ENCODE measurements at regions not wholly inside any gene's neighbourhood (a gene's known extent, or its start where the extent isn't known, plus 50 kb on each side); places are given as distances from the start of the nearest gene placed in this dataset.

GRCh38 chr1:59143133-59143487 lies 153.8 kb upstream of the FGGY start:
- POLR2A ChIA-PET = interaction anchor here (1.0 to 2.1 kb wide), 3 partner anchors 14 to 359 kb away, joined by 4 to 10 read pairs (median 4); partner anchors contain the start of gene JUN
- CTCF ChIA-PET = interaction anchor here (0.8 kb wide), 1 partner anchor 557 kb away, joined by 3 read pairs; no protein-coding TSS in a partner anchor
- TF ChIP-seq, protein P1, sequence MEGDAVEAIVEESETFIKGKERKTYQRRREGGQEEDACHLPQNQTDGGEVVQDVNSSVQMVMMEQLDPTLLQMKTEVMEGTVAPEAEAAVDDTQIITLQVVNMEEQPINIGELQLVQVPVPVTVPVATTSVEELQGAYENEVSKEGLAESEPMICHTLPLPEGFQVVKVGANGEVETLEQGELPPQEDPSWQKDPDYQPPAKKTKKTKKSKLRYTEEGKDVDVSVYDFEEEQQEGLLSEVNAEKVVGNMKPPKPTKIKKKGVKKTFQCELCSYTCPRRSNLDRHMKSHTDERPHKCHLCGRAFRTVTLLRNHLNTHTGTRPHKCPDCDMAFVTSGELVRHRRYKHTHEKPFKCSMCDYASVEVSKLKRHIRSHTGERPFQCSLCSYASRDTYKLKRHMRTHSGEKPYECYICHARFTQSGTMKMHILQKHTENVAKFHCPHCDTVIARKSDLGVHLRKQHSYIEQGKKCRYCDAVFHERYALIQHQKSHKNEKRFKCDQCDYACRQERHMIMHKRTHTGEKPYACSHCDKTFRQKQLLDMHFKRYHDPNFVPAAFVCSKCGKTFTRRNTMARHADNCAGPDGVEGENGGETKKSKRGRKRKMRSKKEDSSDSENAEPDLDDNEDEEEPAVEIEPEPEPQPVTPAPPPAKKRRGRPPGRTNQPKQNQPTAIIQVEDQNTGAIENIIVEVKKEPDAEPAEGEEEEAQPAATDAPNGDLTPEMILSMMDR (IDR thresholded peaks at IDR 0.05; ENCODE audit: insufficient read depth, low read length, missing control alignments) = no peak
- DNase-seq (ENCODE audit: low read depth, low spot score) = peak; percentile 85
- no peak overlapping the region for H3K4me3 ChIP-seq (ENCODE audit: low read depth, low read length)

DNA sequence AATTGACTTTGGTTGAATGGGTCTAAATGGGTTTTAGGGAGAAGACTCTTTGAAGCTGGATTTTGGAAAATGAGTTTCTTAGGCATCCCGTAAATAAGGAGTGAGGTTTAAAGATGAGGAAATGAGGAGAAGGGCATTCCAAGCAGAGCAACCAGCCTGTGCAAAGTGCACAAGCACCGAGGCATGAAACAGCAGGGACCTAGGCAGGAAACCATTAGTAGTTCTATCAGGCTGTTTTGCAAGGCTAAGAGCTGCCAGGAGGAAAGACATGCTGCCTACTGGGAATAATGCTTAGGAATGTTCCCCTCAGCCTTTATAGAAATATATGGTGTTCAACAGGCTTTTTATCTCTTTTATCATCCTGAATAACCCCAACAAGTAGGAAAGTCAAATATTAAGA lies 153.1 kb upstream of the FGGY start:
- DNase-seq (ENCODE audit: low read depth, low spot score) = no peak
- TF ChIP-seq, protein P1 (IDR thresholded peaks at IDR 0.05; ENCODE audit: insufficient read depth, low read length, missing control alignments) = no peak
- H3K4me3 ChIP-seq (ENCODE audit: low read depth, low read length) = no peak overlapping the region
- CTCF ChIA-PET = interaction anchor here (1.0 to 2.2 kb wide), 4 partner anchors 114 to 616 kb away, joined by 3 to 8 read pairs (median 4); no protein-coding TSS in a partner anchor
- POLR2A ChIA-PET = interaction anchor here (0.9 to 2.1 kb wide), 3 partner anchors 12 to 360 kb away, joined by 4 to 10 read pairs (median 4); partner anchors contain the start of gene JUN

- ChIA-PET CTCF (interaction anchor here (1.2 to 2.2 kb wide), 2 partner anchors 115 to 615 kb away, joined by 3 to 8 read pairs; no protein-coding TSS in a partner anchor), POLR2A (no interaction called here)
- H3K4me3 ChIP-seq (ENCODE audit: low read depth, low read length) = no peak overlapping the region
- TF ChIP-seq, protein P1 (IDR thresholded peaks at IDR 0.05; ENCODE audit: insufficient read depth, low read length, missing control alignments) = no peak
- DNase-seq (ENCODE audit: low read depth, low spot score) = no peak
Observed at GRCh38 chr1:59144959-59145358, 151.9 kb upstream of the FGGY start.

DNA sequence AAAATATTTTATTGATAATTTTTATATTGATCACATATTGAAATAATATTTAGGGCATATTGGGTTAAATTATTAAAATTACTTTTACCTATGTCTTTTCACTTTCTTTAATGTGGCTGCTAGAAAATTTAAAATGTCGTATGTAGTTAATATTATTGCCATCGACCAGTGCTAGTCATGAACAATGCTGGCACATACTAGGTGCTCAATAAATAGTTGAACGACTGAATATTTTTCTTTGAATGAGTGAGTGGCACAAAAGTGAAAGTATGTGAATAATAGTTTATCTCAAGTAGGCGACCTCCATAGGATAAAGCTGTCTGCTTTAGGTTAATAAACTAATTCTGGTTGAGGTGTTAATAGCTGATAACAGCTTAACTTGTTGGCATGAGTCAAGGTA lies 150.8 kb upstream of the FGGY start:
- no peak overlapping the region for H3K4me3 ChIP-seq (ENCODE audit: low read depth, low read length)
- CTCF ChIA-PET = interaction anchor here (0.9 kb wide), 1 partner anchor 17 kb away, joined by 3 read pairs; no protein-coding TSS in a partner anchor

GRCh38 chr1:59146651-59147358 lies 150.1 kb upstream of the FGGY start:
- no peak for DNase-seq (ENCODE audit: low read depth, low spot score)
- POLR2A ChIA-PET = no interaction called here
- TF ChIP-seq, protein P1 (IDR thresholded peaks at IDR 0.05; ENCODE audit: insufficient read depth, low read length, missing control alignments) = peak; percentile 20
- CTCF ChIA-PET = interaction anchor here (0.9 kb wide), 1 partner anchor 16 kb away, joined by 3 read pairs; no protein-coding TSS in a partner anchor
- H3K4me3 ChIP-seq (ENCODE audit: low read depth, low read length) = peak overlapping the region; percentile 42

More for the DNA sequence above, 150.8 kb upstream of the FGGY start:
- POLR2A ChIA-PET = no interaction called here
- TF ChIP-seq, protein P1 (IDR thresholded peaks at IDR 0.05; ENCODE audit: insufficient read depth, low read length, missing control alignments) = no peak
- DNase-seq (ENCODE audit: low read depth, low spot score) = no peak

DNA sequence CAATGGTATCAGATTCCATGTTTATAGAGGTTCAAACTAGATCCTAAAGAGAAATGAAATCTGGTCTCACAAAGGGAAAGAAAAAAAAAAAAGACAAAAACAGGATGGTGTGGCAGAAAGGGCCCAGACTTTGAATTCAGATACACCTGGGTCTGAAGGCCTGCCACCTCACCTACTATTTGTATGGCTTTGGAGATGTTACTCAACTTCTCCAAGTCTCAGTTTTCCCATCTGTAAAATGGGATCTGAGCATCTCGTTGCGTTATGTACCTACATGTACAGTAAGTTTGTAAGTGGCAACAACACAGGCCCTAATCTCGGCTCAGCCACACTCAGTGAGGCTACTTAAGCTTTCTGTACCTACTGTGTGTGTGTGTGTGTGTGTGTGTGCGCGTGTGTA lies 147.5 kb upstream of the FGGY start:
- H3K4me3 ChIP-seq (ENCODE audit: low read depth, low read length) = no peak overlapping the region
- TF ChIP-seq, protein P1 (IDR thresholded peaks at IDR 0.05; ENCODE audit: insufficient read depth, low read length, missing control alignments) = no peak
- CTCF ChIA-PET = interaction anchor here (1.1 to 1.5 kb wide), 2 partner anchors 26 to 549 kb away, joined by 3 to 6 read pairs; no protein-coding TSS in a partner anchor
- POLR2A ChIA-PET = no interaction called here
- DNase-seq (ENCODE audit: low read depth, low spot score) = no peak
